ENCODE measurements at regions not wholly inside any gene's neighbourhood (a gene's known extent, or its start where the extent isn't known, plus 50 kb on each side); places are given as distances from the start of the nearest gene placed in this dataset.

DNA sequence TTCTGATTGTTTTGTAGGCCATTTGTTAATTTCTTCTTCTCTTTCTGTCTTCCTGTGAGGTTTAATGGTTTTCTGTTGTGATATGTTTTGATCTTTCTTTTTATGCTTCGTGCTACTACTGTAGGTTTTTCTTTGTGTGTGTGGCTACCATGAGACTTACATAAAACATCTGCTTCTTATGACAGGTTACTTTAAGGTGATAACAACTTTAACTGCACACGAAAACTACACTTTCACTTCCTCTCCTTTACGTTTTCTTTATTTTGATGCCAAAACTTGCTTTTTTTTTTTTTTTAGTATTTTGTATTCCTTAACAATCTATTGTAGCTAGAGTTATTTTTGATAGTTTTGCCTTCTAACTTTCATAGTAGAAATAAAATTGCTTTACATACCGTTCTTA is 691.3 kb downstream of the TSN start:
- Histone ChIP-seq H3K27me3 (ENCODE audit: control insufficient read depth, insufficient read depth, low read length, poor library complexity, severe bottlenecking) (no peaks in the 10 kb centered on the region), H3K4me1 (ENCODE audit: control insufficient read depth, insufficient read depth, low read length) (no peaks in the 10 kb centered on the region), H3K27ac (ENCODE audit: insufficient read depth, low read depth, low read length, poor library complexity, severe bottlenecking) (no peak overlapping the region), H3K4me3 (ENCODE audit: insufficient read depth, low read depth, low read length) (no peak overlapping the region), H3K36me3 (ENCODE audit: control insufficient read depth, insufficient read depth, low read length) (no peaks in the 10 kb centered on the region), H3K9me3 (ENCODE audit: control insufficient read depth, low read length) (peaks cover 2% of the 10 kb centered on the region)
- WGBS, 2 experiments = 85 to 100% methylated on average over 1 to 2 of the region's 4 CpGs

DNA sequence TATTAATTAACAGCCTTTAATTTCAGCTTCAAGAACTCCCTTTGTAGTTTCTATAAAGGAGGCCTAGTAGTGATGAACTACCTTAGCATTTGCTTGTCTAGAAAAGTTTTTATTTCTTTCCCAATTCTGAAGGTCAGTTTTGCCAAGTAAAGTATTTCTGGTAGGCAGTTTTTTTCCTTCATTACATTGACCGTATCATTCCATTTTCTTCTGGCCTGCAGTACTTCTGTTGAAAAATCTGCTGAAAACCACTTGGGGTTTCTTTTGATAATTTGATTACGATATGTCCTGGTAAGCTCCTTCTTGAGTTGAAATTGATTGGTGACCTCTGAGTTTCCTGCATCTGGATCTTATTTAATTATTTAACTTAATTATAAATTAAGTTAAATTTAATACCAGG is 691.8 kb downstream of the TSN start:
- no peak overlapping the region for H3K4me3 ChIP-seq (ENCODE audit: insufficient read depth, low read depth, low read length)
- no peaks in the 10 kb centered on the region for H3K36me3 ChIP-seq (ENCODE audit: control insufficient read depth, insufficient read depth, low read length)
- peaks cover 2% of the 10 kb centered on the region for H3K9me3 ChIP-seq (ENCODE audit: control insufficient read depth, low read length)
- H3K27ac ChIP-seq (ENCODE audit: insufficient read depth, low read depth, low read length, poor library complexity, severe bottlenecking) = no peak overlapping the region
- WGBS, 2 experiments = 94 to 100% methylated on average over 2 of the region's 2 CpGs
- H3K27me3 ChIP-seq (ENCODE audit: control insufficient read depth, insufficient read depth, low read length, poor library complexity, severe bottlenecking) = no peaks in the 10 kb centered on the region
- H3K4me1 ChIP-seq (ENCODE audit: control insufficient read depth, insufficient read depth, low read length) = no peaks in the 10 kb centered on the region

DNA sequence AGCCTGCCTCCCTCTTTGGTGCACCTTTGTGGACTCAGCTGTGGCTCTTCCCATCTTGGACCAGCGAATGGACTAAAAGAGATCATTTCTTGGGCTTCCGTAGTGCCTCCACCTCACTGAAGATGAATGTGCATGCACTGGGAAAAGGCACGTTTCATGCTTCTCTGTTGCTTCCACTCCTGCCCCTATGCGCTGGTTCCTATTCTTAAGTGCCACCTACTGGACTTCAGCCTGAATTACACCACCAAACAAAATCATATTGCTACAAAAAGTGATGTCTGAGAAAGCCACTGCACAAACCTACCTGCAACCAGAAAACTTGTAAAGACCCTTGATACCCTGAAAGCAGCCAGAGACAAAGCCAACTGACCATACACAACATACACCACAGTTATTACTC is 695.6 kb downstream of the TSN start:
- WGBS, 2 experiments = 70 to 71% methylated on average over 4 of the region's 4 CpGs
- Histone ChIP-seq H3K4me3 (ENCODE audit: insufficient read depth, low read depth, low read length) (no peak overlapping the region), H3K9me3 (ENCODE audit: control insufficient read depth, low read length) (peaks cover 2% of the 10 kb centered on the region), H3K4me1 (ENCODE audit: control insufficient read depth, insufficient read depth, low read length) (no peaks in the 10 kb centered on the region), H3K36me3 (ENCODE audit: control insufficient read depth, insufficient read depth, low read length) (no peaks in the 10 kb centered on the region), H3K27ac (ENCODE audit: insufficient read depth, low read depth, low read length, poor library complexity, severe bottlenecking) (no peak overlapping the region), H3K27me3 (ENCODE audit: control insufficient read depth, insufficient read depth, low read length, poor library complexity, severe bottlenecking) (no peaks in the 10 kb centered on the region)

- Histone ChIP-seq H3K36me3 (ENCODE audit: control insufficient read depth, insufficient read depth, low read length) (no peaks in the 10 kb centered on the region), H3K4me1 (ENCODE audit: control insufficient read depth, insufficient read depth, low read length) (no peaks in the 10 kb centered on the region), H3K9me3 (ENCODE audit: control insufficient read depth, low read length) (peaks cover 2% of the 10 kb centered on the region), H3K27ac (ENCODE audit: insufficient read depth, low read depth, low read length, poor library complexity, severe bottlenecking) (no peak overlapping the region), H3K27me3 (ENCODE audit: control insufficient read depth, insufficient read depth, low read length, poor library complexity, severe bottlenecking) (no peaks in the 10 kb centered on the region), H3K4me3 (ENCODE audit: insufficient read depth, low read depth, low read length) (no peak overlapping the region)
- WGBS, 2 experiments = 90 to 100% methylated on average over 1 of the region's 1 CpG
Measured at GRCh38 chr2:122451697-122452096, 696.2 kb downstream of the TSN start.

- WGBS, 2 experiments = 92 to 94% methylated on average over 4 to 5 of the region's 5 CpGs
- Histone ChIP-seq H3K27ac (ENCODE audit: insufficient read depth, low read depth, low read length, poor library complexity, severe bottlenecking) (no peak overlapping the region), H3K9me3 (ENCODE audit: control insufficient read depth, low read length) (no peaks in the 10 kb centered on the region), H3K4me1 (ENCODE audit: control insufficient read depth, insufficient read depth, low read length) (no peaks in the 10 kb centered on the region), H3K27me3 (ENCODE audit: control insufficient read depth, insufficient read depth, low read length, poor library complexity, severe bottlenecking) (no peaks in the 10 kb centered on the region), H3K36me3 (ENCODE audit: control insufficient read depth, insufficient read depth, low read length) (no peaks in the 10 kb centered on the region), H3K4me3 (ENCODE audit: insufficient read depth, low read depth, low read length) (no peak overlapping the region)
Measured at GRCh38 chr2:122469147-122469546, 713.7 kb downstream of the TSN start.

- no peaks in the 10 kb centered on the region for H3K9me3 ChIP-seq (ENCODE audit: control insufficient read depth, low read length)
- no peak overlapping the region for H3K4me3 ChIP-seq (ENCODE audit: insufficient read depth, low read depth, low read length)
- no peak overlapping the region for H3K27ac ChIP-seq (ENCODE audit: insufficient read depth, low read depth, low read length, poor library complexity, severe bottlenecking)
- no peaks in the 10 kb centered on the region for H3K4me1 ChIP-seq (ENCODE audit: control insufficient read depth, insufficient read depth, low read length)
- no peaks in the 10 kb centered on the region for H3K36me3 ChIP-seq (ENCODE audit: control insufficient read depth, insufficient read depth, low read length)
- H3K27me3 ChIP-seq (ENCODE audit: control insufficient read depth, insufficient read depth, low read length, poor library complexity, severe bottlenecking) = no peaks in the 10 kb centered on the region
Measured at GRCh38 chr2:122471753-122472152, 716.3 kb downstream of the TSN start.

GRCh38 chr2:122478117-122478516 is 722.7 kb downstream of the TSN start:
- WGBS, 2 experiments = 94 to 98% methylated on average over 2 of the region's 2 CpGs
- H3K9me3 ChIP-seq (ENCODE audit: control insufficient read depth, low read length) = no peaks in the 10 kb centered on the region
- no peak overlapping the region for H3K27ac ChIP-seq (ENCODE audit: insufficient read depth, low read depth, low read length, poor library complexity, severe bottlenecking)
- no peaks in the 10 kb centered on the region for H3K27me3 ChIP-seq (ENCODE audit: control insufficient read depth, insufficient read depth, low read length, poor library complexity, severe bottlenecking)
- no peak overlapping the region for H3K4me3 ChIP-seq (ENCODE audit: insufficient read depth, low read depth, low read length)
- H3K4me1 ChIP-seq (ENCODE audit: control insufficient read depth, insufficient read depth, low read length) = no peaks in the 10 kb centered on the region
- no peaks in the 10 kb centered on the region for H3K36me3 ChIP-seq (ENCODE audit: control insufficient read depth, insufficient read depth, low read length)

- H3K27ac ChIP-seq (ENCODE audit: insufficient read depth, low read depth, low read length, poor library complexity, severe bottlenecking) = no peak overlapping the region
- no peaks in the 10 kb centered on the region for H3K36me3 ChIP-seq (ENCODE audit: control insufficient read depth, insufficient read depth, low read length)
- no peak overlapping the region for H3K4me3 ChIP-seq (ENCODE audit: insufficient read depth, low read depth, low read length)
- H3K27me3 ChIP-seq (ENCODE audit: control insufficient read depth, insufficient read depth, low read length, poor library complexity, severe bottlenecking) = no peaks in the 10 kb centered on the region
- H3K4me1 ChIP-seq (ENCODE audit: control insufficient read depth, insufficient read depth, low read length) = no peaks in the 10 kb centered on the region
- 98% methylated on average over 2 of the region's 2 CpGs; no CpG with 5 or more reads in 1 of the 2 experiments for WGBS, 2 experiments
- no peaks in the 10 kb centered on the region for H3K9me3 ChIP-seq (ENCODE audit: control insufficient read depth, low read length)
Measured at GRCh38 chr2:122478771-122479170, 723.3 kb downstream of the TSN start.

GRCh38 chr2:122480501-122481243 is 725.2 kb downstream of the TSN start:
- H3K4me3 ChIP-seq (ENCODE audit: insufficient read depth, low read depth, low read length) = no peak overlapping the region
- no peaks in the 10 kb centered on the region for H3K27me3 ChIP-seq (ENCODE audit: control insufficient read depth, insufficient read depth, low read length, poor library complexity, severe bottlenecking)
- no peaks in the 10 kb centered on the region for H3K4me1 ChIP-seq (ENCODE audit: control insufficient read depth, insufficient read depth, low read length)
- no peaks in the 10 kb centered on the region for H3K36me3 ChIP-seq (ENCODE audit: control insufficient read depth, insufficient read depth, low read length)
- H3K9me3 ChIP-seq (ENCODE audit: control insufficient read depth, low read length) = no peaks in the 10 kb centered on the region
- no peak overlapping the region for H3K27ac ChIP-seq (ENCODE audit: insufficient read depth, low read depth, low read length, poor library complexity, severe bottlenecking)
- WGBS, 2 experiments = 88 to 94% methylated on average over 4 to 5 of the region's 6 CpGs

DNA sequence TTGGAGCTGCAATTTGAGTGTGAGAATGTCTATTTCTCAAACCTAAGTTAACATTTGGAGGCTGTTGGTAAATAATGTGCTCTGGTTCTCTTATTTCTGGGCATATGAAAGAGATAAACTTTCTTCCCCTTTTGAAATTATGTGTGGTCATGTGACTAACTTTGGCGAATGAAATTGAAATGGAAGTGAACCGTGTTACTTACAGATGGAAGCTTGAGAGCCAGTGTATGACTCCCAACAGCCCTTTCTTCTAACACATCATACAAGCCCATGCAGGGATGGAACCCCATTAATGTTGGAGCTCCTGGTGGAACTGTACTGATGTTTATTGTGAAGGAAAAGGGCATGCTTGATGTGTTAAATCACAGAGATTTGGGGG is 725.8 kb downstream of the TSN start:
- no peaks in the 10 kb centered on the region for H3K4me1 ChIP-seq (ENCODE audit: control insufficient read depth, insufficient read depth, low read length)
- no peak overlapping the region for H3K4me3 ChIP-seq (ENCODE audit: insufficient read depth, low read depth, low read length)
- no peaks in the 10 kb centered on the region for H3K9me3 ChIP-seq (ENCODE audit: control insufficient read depth, low read length)
- no peaks in the 10 kb centered on the region for H3K27me3 ChIP-seq (ENCODE audit: control insufficient read depth, insufficient read depth, low read length, poor library complexity, severe bottlenecking)
- no peak overlapping the region for H3K27ac ChIP-seq (ENCODE audit: insufficient read depth, low read depth, low read length, poor library complexity, severe bottlenecking)
- no peaks in the 10 kb centered on the region for H3K36me3 ChIP-seq (ENCODE audit: control insufficient read depth, insufficient read depth, low read length)
- WGBS, 2 experiments = 84% methylated on average over 2 of the region's 2 CpGs; no CpG with 5 or more reads in 1 of the 2 experiments

DNA sequence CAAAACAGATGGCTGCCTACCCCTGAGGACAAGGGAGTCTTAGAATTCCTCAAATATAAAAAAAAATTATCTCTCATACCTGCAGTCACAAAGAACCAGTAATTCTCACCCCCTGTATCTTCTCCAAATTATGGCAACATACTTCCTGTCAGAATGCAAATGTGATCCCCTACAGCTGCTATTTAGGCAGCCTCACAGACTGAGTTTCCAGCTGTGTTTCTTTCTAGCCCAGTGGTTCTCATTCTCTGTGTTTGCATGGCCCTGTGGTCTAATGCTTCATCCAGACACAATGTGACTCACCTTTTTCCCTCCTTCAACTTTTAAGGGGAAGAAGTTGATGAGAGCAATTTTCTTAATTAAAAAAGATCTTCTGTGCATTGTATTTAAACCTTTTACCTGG is 726.3 kb downstream of the TSN start:
- H3K4me1 ChIP-seq (ENCODE audit: control insufficient read depth, insufficient read depth, low read length) = no peaks in the 10 kb centered on the region
- no peaks in the 10 kb centered on the region for H3K27me3 ChIP-seq (ENCODE audit: control insufficient read depth, insufficient read depth, low read length, poor library complexity, severe bottlenecking)
- no peaks in the 10 kb centered on the region for H3K36me3 ChIP-seq (ENCODE audit: control insufficient read depth, insufficient read depth, low read length)
- no peak overlapping the region for H3K4me3 ChIP-seq (ENCODE audit: insufficient read depth, low read depth, low read length)
- no peaks in the 10 kb centered on the region for H3K9me3 ChIP-seq (ENCODE audit: control insufficient read depth, low read length)
- no peak overlapping the region for H3K27ac ChIP-seq (ENCODE audit: insufficient read depth, low read depth, low read length, poor library complexity, severe bottlenecking)

Data from ectodermal cell (in vitro differentiated cells).